ENCODE measurements at regions not wholly inside any gene's neighbourhood (a gene's known extent, or its start where the extent isn't known, plus 50 kb on each side); places are given as distances from the start of the nearest gene placed in this dataset.

- TF ChIP-seq FOXP4 (CRISPR knock-in tag; IDR thresholded peaks at IDR 0.05) (no peak), SOX15 (CRISPR knock-in tag; IDR thresholded peaks at IDR 0.05) (no peak), ZNF532 (CRISPR knock-in tag; IDR thresholded peaks at IDR 0.05; ENCODE audit: borderline replicate concordance) (no peak), NFATC4 (CRISPR knock-in tag; IDR thresholded peaks at IDR 0.05) (no peak), ZNF281 (CRISPR knock-in tag; IDR thresholded peaks at IDR 0.05) (no peak), E2F5 (CRISPR knock-in tag; IDR thresholded peaks at IDR 0.05) (no peak), TP53 (CRISPR knock-in tag; IDR thresholded peaks at IDR 0.05) (no peak), RELA (CRISPR knock-in tag; IDR thresholded peaks at IDR 0.05; ENCODE audit: borderline replicate concordance) (no peak), STAT6 (CRISPR knock-in tag; conservative IDR thresholded peaks at IDR 0.05; ENCODE audit: low read depth) (no peak), PREB (CRISPR knock-in tag; IDR thresholded peaks at IDR 0.05; ENCODE audit: borderline replicate concordance) (no peak), ZNF138 (CRISPR knock-in tag; conservative IDR thresholded peaks at IDR 0.05) (no peak)
These were observed 158.7 kb upstream of the JARID2 start (continued) for GRCh38 chr6:15087186-15087589.
